A673 (cell line): ENCODE measurements at regions not wholly inside any gene's neighbourhood (a gene's known extent, or its start where the extent isn't known, plus 50 kb on each side); places are given as distances from the start of the nearest gene placed in this dataset.

Experiments used
- EZH2 ChIP-seq: fragments of 200-600 bp; sonication (generic); IDR thresholded peaks from 2 replicates; pipeline ENCODE4 v1.6.1; 2017; ENCODE audit warnings: borderline replicate concordance, low read depth, mild to moderate bottlenecking, mixed read lengths, antibody characterized with exemption, low read length; ENCODE audit not compliant: poor library complexity, severe bottlenecking
- TF ChIP-seq, protein P1 (sequence below): fragments of 300-800, 200-600 bp; sonication (generic); conservative IDR thresholded peaks from 2 replicates; pipeline ENCODE4 v1.5.1; 2017; ENCODE audit warnings: low read depth, mild to moderate bottlenecking, antibody characterized with exemption, low read length, moderate library complexity, mixed read lengths

DNA sequence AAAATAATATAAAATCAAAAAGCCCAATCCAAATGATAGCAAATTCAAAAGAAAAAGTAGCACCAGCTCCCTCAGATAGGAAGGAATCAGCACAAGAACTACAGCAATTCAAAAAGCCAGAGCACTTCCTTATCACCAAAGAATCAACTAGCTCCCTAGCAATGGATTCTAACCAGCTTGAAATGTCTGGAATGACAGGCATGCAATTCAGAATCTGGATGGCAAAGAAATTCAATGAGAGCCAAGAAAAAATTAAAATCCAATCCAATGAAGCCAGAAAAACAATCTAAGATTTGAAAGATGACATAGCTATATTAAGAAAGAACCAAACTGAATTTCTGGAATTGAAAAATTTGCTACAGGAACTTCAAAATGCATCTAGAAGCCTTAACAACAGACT, 1334.4 kb upstream of the ALCAM start:
- TF ChIP-seq, protein P1, sequence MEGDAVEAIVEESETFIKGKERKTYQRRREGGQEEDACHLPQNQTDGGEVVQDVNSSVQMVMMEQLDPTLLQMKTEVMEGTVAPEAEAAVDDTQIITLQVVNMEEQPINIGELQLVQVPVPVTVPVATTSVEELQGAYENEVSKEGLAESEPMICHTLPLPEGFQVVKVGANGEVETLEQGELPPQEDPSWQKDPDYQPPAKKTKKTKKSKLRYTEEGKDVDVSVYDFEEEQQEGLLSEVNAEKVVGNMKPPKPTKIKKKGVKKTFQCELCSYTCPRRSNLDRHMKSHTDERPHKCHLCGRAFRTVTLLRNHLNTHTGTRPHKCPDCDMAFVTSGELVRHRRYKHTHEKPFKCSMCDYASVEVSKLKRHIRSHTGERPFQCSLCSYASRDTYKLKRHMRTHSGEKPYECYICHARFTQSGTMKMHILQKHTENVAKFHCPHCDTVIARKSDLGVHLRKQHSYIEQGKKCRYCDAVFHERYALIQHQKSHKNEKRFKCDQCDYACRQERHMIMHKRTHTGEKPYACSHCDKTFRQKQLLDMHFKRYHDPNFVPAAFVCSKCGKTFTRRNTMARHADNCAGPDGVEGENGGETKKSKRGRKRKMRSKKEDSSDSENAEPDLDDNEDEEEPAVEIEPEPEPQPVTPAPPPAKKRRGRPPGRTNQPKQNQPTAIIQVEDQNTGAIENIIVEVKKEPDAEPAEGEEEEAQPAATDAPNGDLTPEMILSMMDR = no peak
- no peak for TF ChIP-seq EZH2
